ENCODE measurements at regions not wholly inside any gene's neighbourhood (a gene's known extent, or its start where the extent isn't known, plus 50 kb on each side); places are given as distances from the start of the nearest gene placed in this dataset.

DNA sequence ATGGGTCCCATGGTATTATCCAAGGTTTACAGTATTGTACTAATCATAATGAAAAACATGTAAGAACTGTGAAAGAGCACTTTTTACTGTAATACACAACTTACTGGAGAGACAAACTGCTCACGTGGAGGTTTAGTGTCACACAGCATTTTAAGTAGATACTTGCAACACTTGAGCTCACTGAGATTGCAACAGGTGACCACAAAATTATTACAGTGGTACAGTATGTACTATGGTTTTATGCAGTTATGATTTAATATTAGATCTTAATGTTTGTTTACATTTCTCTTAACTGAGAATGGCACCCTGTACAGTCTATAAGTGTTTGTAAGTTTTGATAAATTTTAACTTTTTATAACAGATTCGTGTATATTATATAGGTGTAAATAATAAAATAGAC lies 118.6 kb upstream of the SKOR2 start:
- Histone ChIP-seq H3K9me3 (replicated peaks; ENCODE audit: control insufficient read depth, insufficient read depth, low read depth, low read length) (no peaks in the 10 kb centered on the region), H2AFZ (ENCODE audit: low read depth, low read length) (no peak overlapping the region), H3K4me2 (ENCODE audit: insufficient read depth, low read length) (no peak overlapping the region), H3K79me2 (ENCODE audit: control insufficient read depth, insufficient read depth, low read length) (no peaks in the 10 kb centered on the region), H3K4me3 (no peak overlapping the region), H3K36me3 (ENCODE audit: control insufficient read depth, insufficient read depth, low read length) (no peaks in the 10 kb centered on the region), H3K9ac (ENCODE audit: insufficient read depth in 1 of 2, low read depth in 2 of 2, low read length in 2 of 2) (no peak overlapping the region), H3K27ac (ENCODE audit: extremely low read depth, low read depth, low read length) (no peak overlapping the region), H3K4me1 (replicated peaks in 1 of 2; ENCODE audit: control insufficient read depth in 2 of 2, insufficient read depth in 2 of 2, low read length in 2 of 2) (no peaks in the 10 kb centered on the region), H3K9me1 (ENCODE audit: control insufficient read depth, insufficient read depth, low read length) (no peaks in the 10 kb centered on the region), H3K27me3 (ENCODE audit: control insufficient read depth in 2 of 2, insufficient read depth in 2 of 2, low read length in 2 of 2) (no peaks in the 10 kb centered on the region), H4K20me1 (replicated peaks; ENCODE audit: control insufficient read depth, insufficient read depth, low read length) (no peaks in the 10 kb centered on the region)
- BruUV-seq (replicated peaks) = no TSS peak
- FAIRE-seq (no peak), ATAC-seq (no peak), DNase-seq (ENCODE audit: extremely low read depth in 1 of 4, low spot score in 3 of 4) (no peak)
- 0% methylated on average over 2 of the region's 2 CpGs for WGBS (ENCODE audit: insufficient coverage, low coverage, missing lambda C conversion rate)
- in situ Hi-C loops (cut with MboI) (no loop called here), intact Hi-C loops (cut with micrococcal nuclease) (no loop called here)
- POLR2A ChIA-PET = no interaction called here
- CTCF ChIA-PET (ENCODE audit: low intra/inter-chr PET ratio) = no interaction called here
- TF ChIP-seq, protein P1, sequence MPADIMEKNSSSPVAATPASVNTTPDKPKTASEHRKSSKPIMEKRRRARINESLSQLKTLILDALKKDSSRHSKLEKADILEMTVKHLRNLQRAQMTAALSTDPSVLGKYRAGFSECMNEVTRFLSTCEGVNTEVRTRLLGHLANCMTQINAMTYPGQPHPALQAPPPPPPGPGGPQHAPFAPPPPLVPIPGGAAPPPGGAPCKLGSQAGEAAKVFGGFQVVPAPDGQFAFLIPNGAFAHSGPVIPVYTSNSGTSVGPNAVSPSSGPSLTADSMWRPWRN (IDR thresholded peaks at IDR 0.05; ENCODE audit: low read depth) = no peak
- TF ChIP-seq ETV6 (IDR thresholded peaks at IDR 0.05; ENCODE audit: borderline replicate concordance in 1 of 2, low read depth in 2 of 2, low read length in 1 of 2) = no peak
- TF ChIP-seq ETV6 (CRISPR knock-in tag; IDR thresholded peaks at IDR 0.05; ENCODE audit: borderline replicate concordance) = no peak
- TF ChIP-seq SREBF1 (IDR thresholded peaks at IDR 0.05; ENCODE audit: borderline replicate concordance, low read depth, low read length) = no peak
- TF ChIP-seq ZNF431 (CRISPR knock-in tag; IDR thresholded peaks at IDR 0.05) = no peak
- TF ChIP-seq JUNB (CRISPR knock-in tag; conservative IDR thresholded peaks at IDR 0.05) = no peak
- TF ChIP-seq CBFA2T3 (IDR thresholded peaks at IDR 0.05) = no peak
- no peak for TF ChIP-seq PHF20 (IDR thresholded peaks at IDR 0.05; ENCODE audit: partially characterized antibody)
- TF ChIP-seq HDAC2 (IDR thresholded peaks at IDR 0.05) = no peak
- TF ChIP-seq, protein P2, sequence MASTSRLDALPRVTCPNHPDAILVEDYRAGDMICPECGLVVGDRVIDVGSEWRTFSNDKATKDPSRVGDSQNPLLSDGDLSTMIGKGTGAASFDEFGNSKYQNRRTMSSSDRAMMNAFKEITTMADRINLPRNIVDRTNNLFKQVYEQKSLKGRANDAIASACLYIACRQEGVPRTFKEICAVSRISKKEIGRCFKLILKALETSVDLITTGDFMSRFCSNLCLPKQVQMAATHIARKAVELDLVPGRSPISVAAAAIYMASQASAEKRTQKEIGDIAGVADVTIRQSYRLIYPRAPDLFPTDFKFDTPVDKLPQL (IDR thresholded peaks at IDR 0.05; ENCODE audit: extremely low read depth, insufficient read length) = no peak
- no peak for TF ChIP-seq EHMT2 (IDR thresholded peaks at IDR 0.05)
- no peak for TF ChIP-seq STAT5B (CRISPR knock-in tag; IDR thresholded peaks at IDR 0.05)
- TF ChIP-seq PHB2 (IDR thresholded peaks at IDR 0.05; ENCODE audit: low read depth) = no peak
- TF ChIP-seq CHCHD3 (CRISPR knock-in tag; IDR thresholded peaks at IDR 0.05) = no peak
- TF ChIP-seq SNRNP70 (optimal IDR thresholded peaks at IDR 0.05; ENCODE audit: low read depth, low read length) = no peak
- TF ChIP-seq FOXA1 (IDR thresholded peaks at IDR 0.05; ENCODE audit: borderline replicate concordance) = no peak

Data from K562 (cell line).